ENCODE measurements at regions not wholly inside any gene's neighbourhood (a gene's known extent, or its start where the extent isn't known, plus 50 kb on each side); places are given as distances from the start of the nearest gene placed in this dataset.

- TF ChIP-seq SP2 (IDR thresholded peaks at IDR 0.05; ENCODE audit: low read length) (no peak), ASH2L (IDR thresholded peaks at IDR 0.05; ENCODE audit: low read length) (no peak), SIRT6 (IDR thresholded peaks at IDR 0.05; ENCODE audit: low read length) (no peak), SRF (IDR thresholded peaks at IDR 0.05; ENCODE audit: low read depth, low read length) (no peak), RBBP5 (IDR thresholded peaks at IDR 0.05; ENCODE audit: borderline replicate concordance, low read depth, low read length) (no peak)
Observed at GRCh38 chr13:27012482-27013197, 159.0 kb downstream of the USP12 start (continued).

All from H1 (cell line).